ENCODE measurements at regions not wholly inside any gene's neighbourhood (a gene's known extent, or its start where the extent isn't known, plus 50 kb on each side); places are given as distances from the start of the nearest gene placed in this dataset.

DNA sequence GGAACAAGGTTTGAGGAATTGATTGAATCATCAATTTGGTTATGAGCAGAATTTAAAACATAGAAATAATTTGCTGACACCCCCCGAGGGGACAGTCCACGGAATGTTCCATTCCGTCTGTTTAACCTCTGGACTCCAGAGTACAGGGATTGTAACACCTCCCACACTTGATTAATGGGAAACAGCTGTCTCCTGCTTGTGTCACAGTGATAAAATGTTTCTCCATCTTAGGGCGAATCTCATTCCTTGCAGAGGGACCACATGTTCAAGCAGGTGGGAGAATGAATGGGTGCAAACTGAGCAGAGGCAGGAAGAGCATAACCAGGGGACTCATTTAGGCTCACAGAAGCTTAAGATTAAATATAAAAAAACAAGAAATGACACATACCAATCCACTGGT is 249.5 kb upstream of the RBFOX1 start:
- TF ChIP-seq, protein P1, sequence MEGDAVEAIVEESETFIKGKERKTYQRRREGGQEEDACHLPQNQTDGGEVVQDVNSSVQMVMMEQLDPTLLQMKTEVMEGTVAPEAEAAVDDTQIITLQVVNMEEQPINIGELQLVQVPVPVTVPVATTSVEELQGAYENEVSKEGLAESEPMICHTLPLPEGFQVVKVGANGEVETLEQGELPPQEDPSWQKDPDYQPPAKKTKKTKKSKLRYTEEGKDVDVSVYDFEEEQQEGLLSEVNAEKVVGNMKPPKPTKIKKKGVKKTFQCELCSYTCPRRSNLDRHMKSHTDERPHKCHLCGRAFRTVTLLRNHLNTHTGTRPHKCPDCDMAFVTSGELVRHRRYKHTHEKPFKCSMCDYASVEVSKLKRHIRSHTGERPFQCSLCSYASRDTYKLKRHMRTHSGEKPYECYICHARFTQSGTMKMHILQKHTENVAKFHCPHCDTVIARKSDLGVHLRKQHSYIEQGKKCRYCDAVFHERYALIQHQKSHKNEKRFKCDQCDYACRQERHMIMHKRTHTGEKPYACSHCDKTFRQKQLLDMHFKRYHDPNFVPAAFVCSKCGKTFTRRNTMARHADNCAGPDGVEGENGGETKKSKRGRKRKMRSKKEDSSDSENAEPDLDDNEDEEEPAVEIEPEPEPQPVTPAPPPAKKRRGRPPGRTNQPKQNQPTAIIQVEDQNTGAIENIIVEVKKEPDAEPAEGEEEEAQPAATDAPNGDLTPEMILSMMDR (IDR thresholded peaks at IDR 0.05), result no peak
- no peak for TF ChIP-seq POLR2A (IDR thresholded peaks at IDR 0.05)

Measured in uterus (tissue), 2 donors.